Neuronal stem cell (in vitro differentiated cells): ENCODE measurements at regions not wholly inside any gene's neighbourhood (a gene's known extent, or its start where the extent isn't known, plus 50 kb on each side); places are given as distances from the start of the nearest gene placed in this dataset.

ENCODE experiments used
- DNase-seq: peaks from one replicate; pipeline ENCODE4 v3.0.0-alpha.2; 2013; ENCODE audit warnings: low spot score
- H2AFZ ChIP-seq: one replicate; pipeline ENCODE4 v1.6.1; 2013; ENCODE audit warnings: mild to moderate bottlenecking, low read length, inconsistent platforms
- H2AK5ac ChIP-seq: 2 replicates; pipeline ENCODE4 v1.6.1; 2013; ENCODE audit warnings: low read depth, mild to moderate bottlenecking, inconsistent platforms, low read length, moderate library complexity, mixed read lengths
- H2BK120ac ChIP-seq: 2 replicates; pipeline ENCODE4 v1.6.1; 2013; ENCODE audit warnings: low read depth, mild to moderate bottlenecking, inconsistent platforms, low read length, moderate library complexity, mixed read lengths
- H2BK12ac ChIP-seq: one replicate; pipeline ENCODE4 v1.6.1; 2013; ENCODE audit warnings: low read length, inconsistent platforms
- H2BK15ac ChIP-seq: 2 replicates; pipeline ENCODE4 v1.6.1; 2013; ENCODE audit warnings: mild to moderate bottlenecking, low read length, inconsistent platforms, mixed read lengths
- H2BK5ac ChIP-seq: one replicate; pipeline ENCODE4 v1.6.1; 2013; ENCODE audit warnings: inconsistent platforms, mild to moderate bottlenecking, low read length, moderate library complexity
- H3K14ac ChIP-seq: one replicate; pipeline ENCODE4 v1.6.1; 2013; ENCODE audit warnings: low read length, inconsistent platforms
- H3K18ac ChIP-seq: 2 replicates; pipeline ENCODE4 v1.6.1; 2013; ENCODE audit warnings: low read length, inconsistent platforms
- H3K23ac ChIP-seq: 2 replicates; pipeline ENCODE4 v1.6.1; 2013; ENCODE audit warnings: low read depth, mild to moderate bottlenecking, mixed read lengths, low read length, inconsistent platforms; ENCODE audit not compliant: poor library complexity
- H3K27ac ChIP-seq: replicated peaks from 3 replicates; pipeline ENCODE4 v1.5.1; 2013; ENCODE audit warnings: low read length, inconsistent platforms
- H3K27me3 ChIP-seq, 3 experiments: 2 replicates each; pipeline ENCODE4 v1.6.1; 2013; ENCODE audit warnings: low read length in 3 of 3, mild to moderate bottlenecking in 2 of 3, inconsistent platforms in 1 of 3, low read depth in 1 of 3, mixed read lengths in 1 of 3, moderate library complexity in 1 of 3; ENCODE audit not compliant: control insufficient read depth in 3 of 3, insufficient read depth in 3 of 3
- H3K36me3 ChIP-seq, 2 donors: replicated peaks in 1 of 2; 2 replicates each; pipeline ENCODE4 v1.6.1; 2013; ENCODE audit warnings: low read length in 2 of 2; ENCODE audit not compliant: control insufficient read depth in 2 of 2, insufficient read depth in 2 of 2
- H3K4ac ChIP-seq: 2 replicates; pipeline ENCODE4 v1.6.1; 2013; ENCODE audit warnings: inconsistent platforms, mild to moderate bottlenecking, low read length, moderate library complexity
- H3K4me1 ChIP-seq, 2 donors: 1 replicate in 1 of 2; 2 replicates in 1 of 2; pipeline ENCODE4 v1.6.1; 2013; ENCODE audit warnings: low read length in 2 of 2, low read depth in 1 of 2; ENCODE audit not compliant: control insufficient read depth in 2 of 2, insufficient read depth in 1 of 2
- H3K4me2 ChIP-seq: one replicate; pipeline ENCODE4 v1.6.1; 2013; ENCODE audit warnings: mild to moderate bottlenecking, low read length, inconsistent platforms; ENCODE audit not compliant: insufficient read depth, poor library complexity, severe bottlenecking
- H3K4me3 ChIP-seq, 2 donors: 2 replicates each; pipeline ENCODE4 v1.5.1; 2013; ENCODE audit warnings: low read length in 2 of 2, mild to moderate bottlenecking in 2 of 2, inconsistent platforms in 1 of 2, moderate library complexity in 1 of 2
- H3K79me1 ChIP-seq: one replicate; pipeline ENCODE4 v1.6.1; 2013; ENCODE audit warnings: low read depth, mild to moderate bottlenecking, inconsistent platforms, low read length, moderate library complexity
- H3K9ac ChIP-seq: one replicate; pipeline ENCODE4 v1.6.1; 2013; ENCODE audit warnings: mild to moderate bottlenecking, low read depth, low read length, inconsistent platforms; ENCODE audit not compliant: poor library complexity
- H3K9me3 ChIP-seq, 2 donors: replicated peaks in 1 of 2; 2 replicates each; pipeline versions ENCODE3 to v1.6.1; 2013; ENCODE audit warnings: low read length in 2 of 2, mild to moderate bottlenecking in 2 of 2, inconsistent platforms in 1 of 2, low read depth in 1 of 2, mixed read lengths in 1 of 2, moderate library complexity in 1 of 2; ENCODE audit not compliant: control insufficient read depth in 2 of 2, insufficient read depth in 1 of 2
- H4K8ac ChIP-seq: one replicate; pipeline ENCODE4 v1.6.1; 2013; ENCODE audit warnings: low read depth, mild to moderate bottlenecking, inconsistent platforms, low read length, moderate library complexity
- H4K91ac ChIP-seq: one replicate; pipeline ENCODE4 v1.6.1; 2013; ENCODE audit warnings: low read length, low read depth, mild to moderate bottlenecking, inconsistent platforms; ENCODE audit not compliant: poor library complexity
- WGBS, 2 donors: extraction: QIAGEN DNeasy Blood & Tissue Kit; methylation state at CpG; one replicate each; pipeline ENCODE4 v1.1.7; 2013; ENCODE audit warnings: missing lambda C conversion rate in 2 of 2, mixed read lengths in 1 of 2; ENCODE audit not compliant: insufficient read length in 2 of 2, insufficient replicate concordance in 1 of 2; ENCODE audit errors: extremely low coverage in 2 of 2; 5-methylcytosine and 5-hydroxymethylcytosine counted together

- Histone ChIP-seq H3K79me1 (no peaks in the 10 kb centered on the region), H2BK5ac (no peak overlapping the region), H2BK12ac (no peak overlapping the region), H3K9me3 (peaks cover 4 to 5% of the 10 kb centered on the region in 2 donors), H3K36me3 (no peaks in the 10 kb centered on the region), H4K8ac (no peak overlapping the region), H3K18ac (peak overlapping the region; percentile 5), H3K4me2 (no peak overlapping the region), H3K4me3 (no peak overlapping the region), H2BK15ac (no peak overlapping the region), H4K91ac (no peak overlapping the region), H3K14ac (no peak overlapping the region), H2AFZ (no peak overlapping the region), H2AK5ac (no peak overlapping the region), H2BK120ac (no peak overlapping the region), H3K4ac (no peak overlapping the region), H3K4me1 (peaks cover 8 to 9% of the 10 kb centered on the region in 2 donors), H3K9ac (no peak overlapping the region), H3K23ac (no peak overlapping the region), H3K27me3 (peaks cover 0 to 32% (median 7%) of the 10 kb centered on the region in 3 experiments), H3K27ac (peak overlapping the region; percentile 27)
- WGBS, 2 donors: no CpG with 5 or more reads among the region's 6 CpGs
- DNase-seq: no peak
These were observed 146.3 kb upstream of the IRX3 start for GRCh38 chr16:54432897-54433229.

- Histone ChIP-seq H4K8ac (no peak overlapping the region), H2AK5ac (no peak overlapping the region), H3K9me3 (peaks cover 4 to 5% of the 10 kb centered on the region in 2 donors), H3K18ac (no peak overlapping the region), H3K9ac (no peak overlapping the region), H3K27me3 (peaks cover 0 to 32% (median 7%) of the 10 kb centered on the region in 3 experiments), H3K4ac (no peak overlapping the region), H3K27ac (peak overlapping the region; percentile 27), H2AFZ (no peak overlapping the region), H3K4me1 (peaks cover 8 to 9% of the 10 kb centered on the region in 2 donors), H3K14ac (no peak overlapping the region), H4K91ac (no peak overlapping the region), H3K23ac (no peak overlapping the region), H3K79me1 (no peaks in the 10 kb centered on the region), H3K4me2 (no peak overlapping the region), H2BK5ac (no peak overlapping the region), H3K4me3 (no peak overlapping the region), H2BK15ac (no peak overlapping the region), H2BK12ac (no peak overlapping the region), H2BK120ac (no peak overlapping the region), H3K36me3 (no peaks in the 10 kb centered on the region)
- no CpG with 5 or more reads among the region's 23 CpGs for WGBS, 2 donors
- DNase-seq: peak; percentile 48
These were observed 145.7 kb upstream of the IRX3 start for GRCh38 chr16:54431997-54432896.

- H3K27ac ChIP-seq: no peak overlapping the region
- H2BK120ac ChIP-seq: no peak overlapping the region
- H2BK15ac ChIP-seq: no peak overlapping the region
- H3K4me2 ChIP-seq: no peak overlapping the region
- H2BK5ac ChIP-seq: no peak overlapping the region
- no peak overlapping the region for H4K91ac ChIP-seq
- H3K9me3 ChIP-seq: peaks cover 4 to 5% of the 10 kb centered on the region in 2 donors
- no CpG with 5 or more reads among the region's 13 CpGs for WGBS, 2 donors
- no peak overlapping the region for H3K9ac ChIP-seq
- H2AK5ac ChIP-seq: no peak overlapping the region
- H2BK12ac ChIP-seq: no peak overlapping the region
- H3K4me3 ChIP-seq: no peak overlapping the region
- DNase-seq: no peak
- no peaks in the 10 kb centered on the region for H3K79me1 ChIP-seq
- no peak overlapping the region for H3K4ac ChIP-seq
- peaks cover 0 to 32% (median 7%) of the 10 kb centered on the region in 3 experiments for H3K27me3 ChIP-seq
- no peak overlapping the region for H4K8ac ChIP-seq
- H3K23ac ChIP-seq: no peak overlapping the region
- no peak overlapping the region for H3K18ac ChIP-seq
- H3K14ac ChIP-seq: no peak overlapping the region
- H3K4me1 ChIP-seq: peaks cover 8 to 9% of the 10 kb centered on the region in 2 donors
- no peaks in the 10 kb centered on the region for H3K36me3 ChIP-seq
- peak overlapping the region; percentile 50 for H2AFZ ChIP-seq
These were observed 144.7 kb upstream of the IRX3 start for GRCh38 chr16:54431041-54431996.
